DOHH2 (cell line): ENCODE measurements at regions not wholly inside any gene's neighbourhood (a gene's known extent, or its start where the extent isn't known, plus 50 kb on each side); places are given as distances from the start of the nearest gene placed in this dataset.

ENCODE experiments used
- H3F3A ChIP-seq: fragments of 200-600 bp; sonication (generic), shearing (Covaris generic); 2 replicates; pipeline ENCODE4 v1.6.0; 2016; ENCODE audit warnings: antibody characterized with exemption, mild to moderate bottlenecking; ENCODE audit not compliant: control insufficient read depth, insufficient read depth
- H3K27ac ChIP-seq: fragments of 200-600 bp; sonication (generic); 2 replicates; pipeline ENCODE4 v1.5.1; 2014; ENCODE audit warnings: low read depth, mild to moderate bottlenecking, low read length, moderate library complexity
- H3K27me3 ChIP-seq: fragments of 200-600 bp; sonication (generic); 2 replicates; pipeline ENCODE4 v1.6.1; 2014; ENCODE audit warnings: mild to moderate bottlenecking, low read length, mixed read lengths; ENCODE audit not compliant: control insufficient read depth
- H3K36me3 ChIP-seq: fragments of 200-600 bp; sonication (generic); 2 replicates; pipeline ENCODE4 v1.6.1; 2014; ENCODE audit warnings: mild to moderate bottlenecking, low read length, moderate library complexity, mixed read lengths; ENCODE audit not compliant: control insufficient read depth
- H3K4me1 ChIP-seq: fragments of 200-600 bp; sonication (generic); 2 replicates; pipeline ENCODE4 v1.6.1; 2014; ENCODE audit warnings: mild to moderate bottlenecking, low read length, mixed read lengths; ENCODE audit not compliant: control insufficient read depth
- H3K4me2 ChIP-seq: fragments of 200-600 bp; sonication (generic); 2 replicates; pipeline ENCODE4 v1.6.0; 2014; ENCODE audit warnings: mild to moderate bottlenecking, low read length, moderate library complexity
- H3K4me3 ChIP-seq: fragments of 200-600 bp; sonication (generic); 2 replicates; pipeline ENCODE4 v1.5.1; 2014; ENCODE audit warnings: mild to moderate bottlenecking, low read length, mixed read lengths
- H3K79me2 ChIP-seq: fragments of 200-600 bp; sonication (generic); 2 replicates; pipeline ENCODE4 v1.6.1; 2014; ENCODE audit warnings: mild to moderate bottlenecking, low read length, mixed read lengths; ENCODE audit not compliant: control insufficient read depth
- H3K9me2 ChIP-seq: fragments of 200-600 bp; sonication (generic); replicated peaks from 2 replicates; pipeline ENCODE4 v1.6.1; 2014; ENCODE audit warnings: mild to moderate bottlenecking, low read length, mixed read lengths; ENCODE audit not compliant: control insufficient read depth
- H3K9me3 ChIP-seq: fragments of 200-600 bp; sonication (generic); 2 replicates; pipeline ENCODE4 v1.6.1; 2014; ENCODE audit warnings: antibody characterized with exemption, low read length, mixed read lengths; ENCODE audit not compliant: control insufficient read depth, insufficient read depth
- H4K20me1 ChIP-seq: fragments of 200-600 bp; sonication (generic); 2 replicates; pipeline ENCODE4 v1.6.0; 2014; ENCODE audit warnings: low read depth, mild to moderate bottlenecking, antibody characterized with exemption, low read length, moderate library complexity; ENCODE audit not compliant: control insufficient read depth, insufficient read depth
- EZH2phosphoT487 ChIP-seq: fragments of 200-600 bp; sonication (generic); IDR thresholded peaks from 2 replicates; pipeline ENCODE4 v1.6.1; 2017; ENCODE audit warnings: borderline replicate concordance, mild to moderate bottlenecking, antibody characterized with exemption, low read length, moderate library complexity, mixed read lengths
- TF ChIP-seq, protein P1 (sequence below): fragments of 200-600 bp; sonication (generic); IDR thresholded peaks from one replicate; pipeline ENCODE4 v1.5.1; 2014; ENCODE audit warnings: antibody characterized with exemption, mild to moderate bottlenecking, low read depth, low read length; ENCODE audit not compliant: poor library complexity, severe bottlenecking

DNA sequence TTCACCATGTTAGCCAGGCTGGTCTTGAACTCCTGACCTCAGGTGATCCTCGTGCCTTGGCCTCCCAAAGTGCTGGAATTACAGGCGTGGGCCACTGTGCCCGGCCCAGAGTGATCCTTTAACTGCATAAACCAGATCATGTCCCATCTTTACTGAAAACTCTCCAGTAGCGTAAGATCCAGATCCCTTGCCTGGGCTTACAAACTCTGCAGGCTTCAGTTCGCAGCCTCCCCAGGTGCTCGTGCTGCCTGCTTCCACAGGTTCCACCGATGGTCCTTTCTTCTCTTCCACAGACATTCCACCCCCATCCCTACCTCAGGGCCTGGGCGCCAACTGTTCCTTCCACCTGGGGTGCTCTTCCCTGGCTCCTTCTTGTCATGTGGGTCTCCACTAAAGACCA, 88.8 kb upstream of the SHANK2 start:
- no peaks in the 10 kb centered on the region for H3K4me1 ChIP-seq
- H3K4me3 ChIP-seq, result no peak overlapping the region
- H3K9me3 ChIP-seq, result no peaks in the 10 kb centered on the region
- H3K27ac ChIP-seq, result no peak overlapping the region
- no peaks in the 10 kb centered on the region for H4K20me1 ChIP-seq
- H3K27me3 ChIP-seq, result peaks cover under 1% of the 10 kb centered on the region; the same call in 1 of the 2 replicates
- H3F3A ChIP-seq, result no peaks in the 10 kb centered on the region
- TF ChIP-seq, protein P1, sequence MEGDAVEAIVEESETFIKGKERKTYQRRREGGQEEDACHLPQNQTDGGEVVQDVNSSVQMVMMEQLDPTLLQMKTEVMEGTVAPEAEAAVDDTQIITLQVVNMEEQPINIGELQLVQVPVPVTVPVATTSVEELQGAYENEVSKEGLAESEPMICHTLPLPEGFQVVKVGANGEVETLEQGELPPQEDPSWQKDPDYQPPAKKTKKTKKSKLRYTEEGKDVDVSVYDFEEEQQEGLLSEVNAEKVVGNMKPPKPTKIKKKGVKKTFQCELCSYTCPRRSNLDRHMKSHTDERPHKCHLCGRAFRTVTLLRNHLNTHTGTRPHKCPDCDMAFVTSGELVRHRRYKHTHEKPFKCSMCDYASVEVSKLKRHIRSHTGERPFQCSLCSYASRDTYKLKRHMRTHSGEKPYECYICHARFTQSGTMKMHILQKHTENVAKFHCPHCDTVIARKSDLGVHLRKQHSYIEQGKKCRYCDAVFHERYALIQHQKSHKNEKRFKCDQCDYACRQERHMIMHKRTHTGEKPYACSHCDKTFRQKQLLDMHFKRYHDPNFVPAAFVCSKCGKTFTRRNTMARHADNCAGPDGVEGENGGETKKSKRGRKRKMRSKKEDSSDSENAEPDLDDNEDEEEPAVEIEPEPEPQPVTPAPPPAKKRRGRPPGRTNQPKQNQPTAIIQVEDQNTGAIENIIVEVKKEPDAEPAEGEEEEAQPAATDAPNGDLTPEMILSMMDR, result no peak
- TF ChIP-seq EZH2phosphoT487, result no peak
- H3K79me2 ChIP-seq, result no peaks in the 10 kb centered on the region
- no peak overlapping the region for H3K4me2 ChIP-seq
- no peaks in the 10 kb centered on the region for H3K9me2 ChIP-seq
- H3K36me3 ChIP-seq, result no peaks in the 10 kb centered on the region

DNA sequence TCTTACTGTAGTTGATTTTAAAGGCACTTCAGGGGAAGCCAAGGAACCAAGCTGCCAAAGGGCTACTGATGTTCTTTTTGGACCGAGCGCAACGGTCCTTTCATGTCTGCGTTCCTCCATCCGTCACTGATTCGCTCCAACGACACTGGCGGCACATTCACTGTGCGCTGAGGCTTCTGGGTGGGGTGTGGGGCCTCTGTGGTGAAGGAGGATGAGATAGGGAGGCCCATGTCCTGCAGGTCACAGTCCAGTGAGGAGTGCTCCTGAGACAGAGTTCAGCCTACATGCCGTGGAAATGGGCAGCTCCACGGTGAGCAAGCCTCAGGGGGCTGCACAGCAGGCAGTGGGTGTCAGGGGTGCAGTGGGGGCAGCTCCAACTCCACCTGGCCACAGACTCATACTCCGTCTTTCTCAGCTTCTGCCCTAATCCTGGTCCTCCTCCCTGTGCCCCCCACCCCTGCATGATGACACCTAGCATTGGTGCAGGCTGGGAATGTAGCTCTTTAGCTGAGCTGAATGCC, 87.8 kb upstream of the SHANK2 start:
- Histone ChIP-seq H3K27ac (no peak overlapping the region), H3K4me1 (no peaks in the 10 kb centered on the region), H3K79me2 (no peaks in the 10 kb centered on the region), H3K9me3 (no peaks in the 10 kb centered on the region), H3K9me2 (no peaks in the 10 kb centered on the region), H3F3A (no peaks in the 10 kb centered on the region), H3K27me3 (no peaks in the 10 kb centered on the region), H4K20me1 (no peaks in the 10 kb centered on the region), H3K4me2 (no peak overlapping the region), H3K4me3 (no peak overlapping the region), H3K36me3 (no peaks in the 10 kb centered on the region)
- TF ChIP-seq, protein P1, result no peak
- TF ChIP-seq EZH2phosphoT487, result no peak

DNA sequence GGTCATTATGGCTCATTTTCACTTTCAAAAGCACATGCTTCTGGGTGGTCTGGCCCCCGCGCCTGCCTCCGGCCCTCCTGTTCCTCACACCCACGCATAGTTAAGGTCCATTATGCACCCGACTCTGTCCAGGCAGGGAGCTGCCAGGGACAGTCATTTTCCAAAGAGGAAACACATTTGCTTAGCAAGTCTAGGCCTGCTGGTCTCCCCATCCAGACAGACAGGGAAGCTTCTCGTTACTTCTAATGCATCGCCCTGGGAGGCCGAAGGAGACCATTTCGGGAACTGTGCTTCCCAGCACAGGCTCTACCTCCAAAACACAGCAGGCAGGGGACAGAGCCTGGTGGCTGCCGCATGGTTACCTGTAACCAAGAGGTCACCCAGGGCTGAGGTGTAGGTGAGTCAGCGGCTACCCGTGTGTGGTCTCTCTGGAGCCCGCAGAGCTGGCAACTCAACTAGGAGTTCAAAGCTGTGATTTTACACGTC, 87.1 kb upstream of the SHANK2 start:
- no peak overlapping the region for H3K4me3 ChIP-seq
- H3K9me2 ChIP-seq, result no peaks in the 10 kb centered on the region
- no peak for TF ChIP-seq EZH2phosphoT487
- TF ChIP-seq, protein P1, result no peak
- H3K79me2 ChIP-seq, result no peaks in the 10 kb centered on the region
- peaks cover 6% of the 10 kb centered on the region; the same call in 1 of the 2 replicates for H3K9me3 ChIP-seq
- H4K20me1 ChIP-seq, result no peaks in the 10 kb centered on the region
- H3F3A ChIP-seq, result no peaks in the 10 kb centered on the region
- H3K27ac ChIP-seq, result no peak overlapping the region
- H3K27me3 ChIP-seq, result no peaks in the 10 kb centered on the region
- H3K4me1 ChIP-seq, result no peaks in the 10 kb centered on the region
- H3K36me3 ChIP-seq, result no peaks in the 10 kb centered on the region
- no peak overlapping the region for H3K4me2 ChIP-seq
